HG02623 (cell line): ENCODE measurements at regions not wholly inside any gene's neighbourhood (a gene's known extent, or its start where the extent isn't known, plus 50 kb on each side); places are given as distances from the start of the nearest gene placed in this dataset.
A peak's percentile ranks its signal among the peaks of the same experiment; 100 is the strongest.

ENCODE experiments used
- ATAC-seq: cut with Tn5 transposase; IDR thresholded peaks from one replicate; pipeline ENCODE4 v1.9.1; 2021; ENCODE audit warnings: moderate library complexity; ENCODE audit not compliant: unreplicated experiment

- peak; percentile 96 for ATAC-seq
Observed at GRCh38 chr13:97109841-97110492, 112.2 kb upstream of the MBNL2 start.

- ATAC-seq = no peak
Observed at GRCh38 chr13:97110936-97111335, 111.2 kb upstream of the MBNL2 start.

GRCh38 chr13:97111756-97112155 is 110.4 kb upstream of the MBNL2 start:
- ATAC-seq = no peak

GRCh38 chr13:97112446-97113152 is 109.5 kb upstream of the MBNL2 start:
- ATAC-seq = no peak

GRCh38 chr13:97113231-97114001 is 108.7 kb upstream of the MBNL2 start:
- ATAC-seq = no peak

- no peak for ATAC-seq
Observed at GRCh38 chr13:97114651-97115050, 107.5 kb upstream of the MBNL2 start.

- ATAC-seq = peak; percentile 69
Observed at GRCh38 chr13:97116754-97117153, 105.4 kb upstream of the MBNL2 start.

GRCh38 chr13:97117388-97117910 is 104.7 kb upstream of the MBNL2 start:
- no peak for ATAC-seq

GRCh38 chr13:97119943-97120342 is 102.2 kb upstream of the MBNL2 start:
- no peak for ATAC-seq

GRCh38 chr13:97120346-97120745 is 101.8 kb upstream of the MBNL2 start:
- ATAC-seq = no peak

- no peak for ATAC-seq
Observed at GRCh38 chr13:97120976-97121375, 101.2 kb upstream of the MBNL2 start.

- no peak for ATAC-seq
Observed at GRCh38 chr13:97121894-97122293, 100.2 kb upstream of the MBNL2 start.

GRCh38 chr13:97122381-97122996 is 99.6 kb upstream of the MBNL2 start:
- ATAC-seq = no peak

GRCh38 chr13:97124206-97124605 is 97.9 kb upstream of the MBNL2 start:
- ATAC-seq = no peak

- ATAC-seq = peak; percentile 40
Observed at GRCh38 chr13:97124915-97125809, 97.0 kb upstream of the MBNL2 start.

- peak; percentile 85 for ATAC-seq
Observed at GRCh38 chr13:97125810-97126738, 96.1 kb upstream of the MBNL2 start.

- no peak for ATAC-seq
Observed at GRCh38 chr13:97127842-97128241, 94.3 kb upstream of the MBNL2 start.

- ATAC-seq = no peak
Observed at GRCh38 chr13:97130190-97130589, 91.9 kb upstream of the MBNL2 start.

- no peak for ATAC-seq
Observed at GRCh38 chr13:97131447-97131846, 90.7 kb upstream of the MBNL2 start.
